ENCODE measurements at regions not wholly inside any gene's neighbourhood (a gene's known extent, or its start where the extent isn't known, plus 50 kb on each side); places are given as distances from the start of the nearest gene placed in this dataset.

DNA sequence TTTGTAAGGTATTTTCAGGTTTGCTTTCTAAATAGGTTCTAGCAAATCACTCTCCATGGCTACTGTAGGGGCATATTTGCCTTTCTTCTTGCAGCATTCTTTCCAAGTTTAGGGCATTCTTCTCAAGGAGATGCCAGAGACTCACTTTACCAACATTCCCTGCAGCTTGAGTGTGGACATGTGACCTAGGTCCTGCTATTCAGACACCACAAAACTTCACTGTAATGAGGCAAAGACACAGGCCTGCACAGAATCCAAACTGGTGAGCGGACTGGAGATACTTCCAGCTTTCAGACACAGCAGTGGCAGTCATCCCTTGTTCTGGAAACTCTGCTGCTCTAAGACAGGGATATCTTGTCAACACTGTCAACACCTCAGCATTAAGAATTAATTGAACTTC lies 146.4 kb upstream of the PFN2 start:
- H3K36me3 ChIP-seq, result no peaks in the 10 kb centered on the region
- TF ChIP-seq, protein P1, sequence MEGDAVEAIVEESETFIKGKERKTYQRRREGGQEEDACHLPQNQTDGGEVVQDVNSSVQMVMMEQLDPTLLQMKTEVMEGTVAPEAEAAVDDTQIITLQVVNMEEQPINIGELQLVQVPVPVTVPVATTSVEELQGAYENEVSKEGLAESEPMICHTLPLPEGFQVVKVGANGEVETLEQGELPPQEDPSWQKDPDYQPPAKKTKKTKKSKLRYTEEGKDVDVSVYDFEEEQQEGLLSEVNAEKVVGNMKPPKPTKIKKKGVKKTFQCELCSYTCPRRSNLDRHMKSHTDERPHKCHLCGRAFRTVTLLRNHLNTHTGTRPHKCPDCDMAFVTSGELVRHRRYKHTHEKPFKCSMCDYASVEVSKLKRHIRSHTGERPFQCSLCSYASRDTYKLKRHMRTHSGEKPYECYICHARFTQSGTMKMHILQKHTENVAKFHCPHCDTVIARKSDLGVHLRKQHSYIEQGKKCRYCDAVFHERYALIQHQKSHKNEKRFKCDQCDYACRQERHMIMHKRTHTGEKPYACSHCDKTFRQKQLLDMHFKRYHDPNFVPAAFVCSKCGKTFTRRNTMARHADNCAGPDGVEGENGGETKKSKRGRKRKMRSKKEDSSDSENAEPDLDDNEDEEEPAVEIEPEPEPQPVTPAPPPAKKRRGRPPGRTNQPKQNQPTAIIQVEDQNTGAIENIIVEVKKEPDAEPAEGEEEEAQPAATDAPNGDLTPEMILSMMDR (IDR thresholded peaks at IDR 0.05), result no peak
- no peak for TF ChIP-seq POLR2A (IDR thresholded peaks at IDR 0.05)
- H3K27ac ChIP-seq, result no peak overlapping the region
- no peaks in the 10 kb centered on the region for H3K27me3 ChIP-seq
- DNase-seq, result no peak
- no peaks in the 10 kb centered on the region for H3K4me1 ChIP-seq
- H3K4me3 ChIP-seq, result no peak overlapping the region
- H3K9me3 ChIP-seq, result no peaks in the 10 kb centered on the region

DNA sequence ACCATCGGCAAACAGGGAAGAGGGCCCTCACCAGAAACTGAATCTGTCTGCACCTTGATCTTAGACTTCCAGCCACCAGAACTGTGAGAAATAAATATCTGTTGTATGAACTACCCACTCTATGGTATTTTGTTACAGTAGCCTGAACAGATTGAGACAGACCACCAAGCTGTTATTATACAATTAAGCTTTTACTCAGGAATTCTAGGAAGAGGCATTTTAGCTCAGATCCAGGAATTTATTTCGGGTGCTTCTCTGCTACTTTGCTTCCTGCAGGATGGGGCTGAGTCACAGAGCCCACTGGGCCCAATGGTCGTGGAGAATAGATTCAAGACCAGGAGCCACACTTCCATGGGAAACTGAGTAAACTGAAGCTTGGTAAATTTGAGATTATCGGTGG lies 145.5 kb upstream of the PFN2 start:
- Histone ChIP-seq H3K4me3 (no peak overlapping the region), H3K27me3 (no peaks in the 10 kb centered on the region), H3K4me1 (no peaks in the 10 kb centered on the region), H3K27ac (no peak overlapping the region), H3K36me3 (no peaks in the 10 kb centered on the region), H3K9me3 (no peaks in the 10 kb centered on the region)
- no peak for TF ChIP-seq POLR2A (IDR thresholded peaks at IDR 0.05)
- TF ChIP-seq, protein P1 (IDR thresholded peaks at IDR 0.05), result no peak
- no peak for DNase-seq

DNA sequence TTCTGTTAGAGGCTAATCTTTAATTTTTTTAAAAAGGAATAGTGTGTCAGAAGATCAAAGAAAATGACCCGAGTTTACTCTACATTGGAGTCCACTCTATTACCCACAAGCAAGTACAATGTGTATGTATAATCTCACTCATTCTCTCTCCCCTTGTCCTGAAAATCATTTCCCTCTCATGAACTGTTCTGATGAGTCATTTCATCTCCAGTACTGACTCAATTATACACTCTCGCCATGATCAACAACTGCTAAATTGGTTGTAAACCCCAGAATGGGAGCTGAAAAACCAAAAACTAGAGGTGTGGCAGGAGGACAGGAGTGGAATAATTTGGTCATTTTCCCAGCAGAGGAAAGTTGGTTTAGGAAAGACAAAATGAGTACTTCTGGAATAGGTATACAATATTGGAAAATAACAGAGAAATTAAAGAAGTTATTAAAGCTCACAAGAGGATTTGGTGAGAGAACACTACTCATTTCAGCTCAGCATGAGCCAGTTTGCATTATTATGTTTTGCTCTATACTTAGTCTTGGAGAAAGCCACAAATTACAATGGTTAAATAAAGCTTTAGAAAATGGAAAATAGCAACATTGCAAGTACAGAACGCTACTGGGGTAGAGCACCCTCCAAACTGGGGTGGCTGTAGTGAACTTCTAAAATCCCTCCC lies 144.3 kb upstream of the PFN2 start:
- Histone ChIP-seq H3K9me3 (no peaks in the 10 kb centered on the region), H3K27me3 (no peaks in the 10 kb centered on the region), H3K4me1 (no peaks in the 10 kb centered on the region), H3K36me3 (no peaks in the 10 kb centered on the region), H3K4me3 (no peak overlapping the region), H3K27ac (no peak overlapping the region)
- DNase-seq, result no peak
- TF ChIP-seq, protein P1 (IDR thresholded peaks at IDR 0.05), result no peak
- no peak for TF ChIP-seq POLR2A (IDR thresholded peaks at IDR 0.05)

DNA sequence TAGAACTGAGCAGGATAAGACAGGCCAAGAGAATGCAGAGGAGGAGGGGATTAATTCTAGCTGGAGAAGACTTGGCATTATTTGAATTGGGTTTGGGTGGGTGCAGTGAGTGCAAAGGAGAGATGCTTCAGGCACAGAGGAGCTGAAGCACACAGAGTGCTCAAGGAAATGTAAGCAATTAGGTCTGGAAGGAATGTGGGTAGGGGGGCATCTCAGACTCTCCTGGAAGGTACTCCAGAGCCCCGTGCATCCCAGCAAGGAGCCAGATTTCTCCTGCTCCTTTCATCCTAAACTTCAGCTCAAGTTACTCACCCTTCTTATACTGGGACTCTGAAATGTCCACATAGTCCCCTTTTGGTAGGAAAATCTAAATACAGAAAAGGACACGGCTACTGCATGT lies 143.6 kb upstream of the PFN2 start:
- Histone ChIP-seq H3K4me1 (no peaks in the 10 kb centered on the region), H3K27ac (no peak overlapping the region), H3K4me3 (no peak overlapping the region), H3K27me3 (no peaks in the 10 kb centered on the region), H3K36me3 (no peaks in the 10 kb centered on the region), H3K9me3 (no peaks in the 10 kb centered on the region)
- TF ChIP-seq, protein P1 (IDR thresholded peaks at IDR 0.05), result no peak
- no peak for TF ChIP-seq POLR2A (IDR thresholded peaks at IDR 0.05)
- DNase-seq, result no peak

DNA sequence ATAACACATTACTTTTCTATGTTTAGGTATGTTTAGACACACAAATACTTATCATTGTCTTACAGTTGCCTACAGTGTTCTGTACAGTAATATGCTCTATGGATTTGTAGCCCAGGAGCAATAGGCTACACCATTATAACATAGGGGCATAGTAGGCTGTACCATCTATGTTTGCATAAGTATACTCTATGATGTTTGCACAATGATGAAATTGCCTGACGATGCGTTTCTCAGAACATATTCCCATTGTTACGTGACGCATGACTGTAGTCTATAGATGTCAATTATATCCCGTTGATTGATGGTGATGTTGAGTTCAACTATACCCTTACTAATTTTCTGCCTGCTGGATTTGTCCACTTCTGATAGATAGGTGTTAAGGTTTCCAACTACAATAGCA lies 139.4 kb upstream of the PFN2 start:
- H3K36me3 ChIP-seq, result no peaks in the 10 kb centered on the region
- no peaks in the 10 kb centered on the region for H3K27me3 ChIP-seq
- H3K4me3 ChIP-seq, result no peak overlapping the region
- H3K27ac ChIP-seq, result no peak overlapping the region
- no peaks in the 10 kb centered on the region for H3K4me1 ChIP-seq
- no peak for DNase-seq
- no peak for TF ChIP-seq POLR2A (IDR thresholded peaks at IDR 0.05)
- TF ChIP-seq, protein P1 (IDR thresholded peaks at IDR 0.05), result no peak
- H3K9me3 ChIP-seq, result no peaks in the 10 kb centered on the region
